Renal cortical epithelial cell (primary cell): ENCODE measurements at regions not wholly inside any gene's neighbourhood (a gene's known extent, or its start where the extent isn't known, plus 50 kb on each side); places are given as distances from the start of the nearest gene placed in this dataset.
"Not testable (repeated sequence)": the region's sequence is repeated elsewhere in the genome, so short reads cannot be mapped to it uniquely, and the experiment has no call there.

Experiments
- DNase-seq: peaks from one replicate; pipeline ENCODE4 v3.0.0-alpha.2; 2011; ENCODE audit warnings: low read depth

- DNase-seq, result no peak
Measured at GRCh38 chr4:27934871-27935270, 1074.2 kb downstream of the STIM2 start.

- DNase-seq, result no peak
Measured at GRCh38 chr4:27946799-27947198, 1086.2 kb downstream of the STIM2 start.

- DNase-seq, result no peak
Measured at GRCh38 chr4:27947302-27947701, 1086.7 kb downstream of the STIM2 start.

GRCh38 chr4:27964095-27964494, 1103.5 kb downstream of the STIM2 start:
- DNase-seq, result no peak

- no peak for DNase-seq
Measured at GRCh38 chr4:27966664-27967063, 1106.0 kb downstream of the STIM2 start.

- DNase-seq, result no peak
Measured at GRCh38 chr4:27973056-27973455, 1112.4 kb downstream of the STIM2 start.

GRCh38 chr4:27973700-27974099, 1113.1 kb downstream of the STIM2 start:
- DNase-seq, result no peak

GRCh38 chr4:27974339-27974738, 1113.7 kb downstream of the STIM2 start:
- no peak for DNase-seq

- not testable (repeated sequence) for DNase-seq
Measured at GRCh38 chr4:27974881-27975280, 1114.2 kb downstream of the STIM2 start.

GRCh38 chr4:27978427-27979109, 1117.9 kb downstream of the STIM2 start:
- DNase-seq, result not testable (repeated sequence)

- DNase-seq, result no peak
Measured at GRCh38 chr4:27985522-27985921, 1124.9 kb downstream of the STIM2 start.

- DNase-seq, result no peak
Measured at GRCh38 chr4:27986476-27986875, 1125.8 kb downstream of the STIM2 start.

GRCh38 chr4:28001698-28002097, 1141.1 kb downstream of the STIM2 start:
- DNase-seq, result no peak

GRCh38 chr4:28004520-28004919, 1143.9 kb downstream of the STIM2 start:
- no peak for DNase-seq

- no peak for DNase-seq
Measured at GRCh38 chr4:28006021-28006420, 1145.4 kb downstream of the STIM2 start.

- DNase-seq, result no peak
Measured at GRCh38 chr4:28007693-28008092, 1147.1 kb downstream of the STIM2 start.

GRCh38 chr4:28009541-28009940, 1148.9 kb downstream of the STIM2 start:
- DNase-seq, result no peak

GRCh38 chr4:28010577-28011240, 1150.1 kb downstream of the STIM2 start:
- DNase-seq, result no peak

GRCh38 chr4:28014469-28014868, 1153.8 kb downstream of the STIM2 start:
- no peak for DNase-seq

GRCh38 chr4:28015996-28016395, 1155.4 kb downstream of the STIM2 start:
- DNase-seq, result no peak

- peak; percentile 8 for DNase-seq
Measured at GRCh38 chr4:28038253-28038652, 1177.6 kb downstream of the STIM2 start.

- no peak for DNase-seq
Measured at GRCh38 chr4:28062562-28062961, 1201.9 kb downstream of the STIM2 start.

- DNase-seq, result no peak
Measured at GRCh38 chr4:28073860-28074555, 1213.4 kb downstream of the STIM2 start.
